ENCODE measurements at regions not wholly inside any gene's neighbourhood (a gene's known extent, or its start where the extent isn't known, plus 50 kb on each side); places are given as distances from the start of the nearest gene placed in this dataset.

DNA sequence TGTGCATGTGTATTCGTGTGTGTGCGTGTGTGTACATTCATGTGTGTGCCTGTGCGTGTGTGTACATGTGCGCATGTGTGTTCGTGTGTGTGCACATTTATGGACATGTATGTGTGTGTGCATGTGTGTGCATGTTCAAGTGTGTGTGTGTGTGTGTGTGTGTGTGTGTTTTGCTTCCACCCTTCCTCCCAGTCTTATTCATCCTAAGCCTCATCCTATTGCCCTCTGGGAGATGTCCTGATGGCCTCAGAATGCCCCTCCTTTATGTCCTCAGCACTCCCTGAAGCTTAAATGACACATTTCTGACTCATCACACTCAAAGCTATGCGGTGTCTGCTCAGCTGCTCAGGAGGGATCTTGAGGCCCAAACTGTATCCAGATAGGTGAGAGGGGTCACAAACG lies 76.6 kb upstream of the CCDC167 start:
- intact Hi-C loops (cut with micrococcal nuclease) = no loop called here
- DNase-seq (peak; percentile 88), ATAC-seq (ENCODE audit: low read depth) (peak; percentile 94)
- TF ChIP-seq FOS (IDR thresholded peaks at IDR 0.05; ENCODE audit: low read depth, low read length) = peak; percentile 41; the same call in 1 of the 2 replicates
- no peak for TF ChIP-seq BHLHE40 (IDR thresholded peaks at IDR 0.05; ENCODE audit: low read depth, low read length)
- Histone ChIP-seq H3K36me3 (ENCODE audit: control insufficient read depth, insufficient read depth, low read length) (no peaks in the 10 kb centered on the region), H3K56ac (ENCODE audit: extremely low read depth, insufficient read depth, low read length) (no peak overlapping the region), H3K14ac (replicated peaks; ENCODE audit: low read depth, low read length) (peak overlapping the region; percentile 84; the same call in 1 of the 2 replicates), H3K4me1 (ENCODE audit: control insufficient read depth, insufficient read depth, low read length) (peaks cover 7% of the 10 kb centered on the region), H4K20me1 (ENCODE audit: insufficient read depth, low read length) (no peaks in the 10 kb centered on the region), H3K9ac (ENCODE audit: low read depth, low read length) (no peak overlapping the region), H3K9me1 (ENCODE audit: insufficient read depth, low read length) (peaks cover 6% of the 10 kb centered on the region), H4K8ac (ENCODE audit: low read depth in 2 of 2, low read length in 2 of 2) (peak overlapping the region in 1 of 2 experiments; percentile 65; a peak in 2 of 4 replicates), H3K4ac (ENCODE audit: low read depth, low read length) (peak overlapping the region; percentile 77), H3K4me3 (ENCODE audit: insufficient read depth, low read depth, low read length) (no peak overlapping the region), H2AK5ac (ENCODE audit: low read depth, low read length) (peak overlapping the region; percentile 94), H4K91ac (ENCODE audit: insufficient read depth, low read depth, low read length) (no peak overlapping the region; the same call in 1 of the 2 replicates), H4K5ac (ENCODE audit: low read depth, low read length) (no peak overlapping the region), H2BK120ac (ENCODE audit: low read depth, low read length) (peak overlapping the region; percentile 57; the same call in 1 of the 2 replicates), H3K23ac (ENCODE audit: low read depth, low read length) (peak overlapping the region; percentile 85), H3K4me2 (ENCODE audit: low read depth, low read length) (no peak overlapping the region), H2AFZ (replicated peaks; ENCODE audit: low read length, poor library complexity) (peak overlapping the region; percentile 66), H3K18ac (ENCODE audit: low read depth, low read length) (no peak overlapping the region), H3K9me3 (ENCODE audit: control insufficient read depth, insufficient read depth, low read length) (no peaks in the 10 kb centered on the region), H2AK9ac (replicated peaks; ENCODE audit: low read depth, low read length, poor library complexity) (peak overlapping the region; percentile 75), H2BK15ac (ENCODE audit: low read depth, low read length) (peak overlapping the region; percentile 35; the same call in 1 of the 3 replicates), H3K27ac (ENCODE audit: insufficient read depth, low read length) (no peak overlapping the region), H3K27me3 (ENCODE audit: control insufficient read depth, insufficient read depth, low read length) (peaks cover 4% of the 10 kb centered on the region), H2BK5ac (ENCODE audit: low read depth, low read length, poor library complexity, severe bottlenecking) (peak overlapping the region; percentile 41), H2BK20ac (ENCODE audit: low read depth, low read length) (0 out of 2 replicates have a peak overlapping the region, but pooled peaks have one; percentile 85), H3K79me1 (ENCODE audit: low read depth in 1 of 2, low read length in 2 of 2) (peaks cover 0 to 3% of the 10 kb centered on the region in 2 experiments; a peak in 1 of 4 replicates)
- dilution Hi-C loops (cut with HindIII; ENCODE audit: low sequenced_read_pairs, unreplicated experiment) = no loop called here
- no TSS peak for BruUV-seq (replicated peaks)
- ChIA-PET POLR2A (ENCODE audit: unreplicated experiment) (no interaction called here), CTCF (interaction anchor here (1.2 kb wide), 1 partner anchor 11 kb away, joined by 4 read pairs; no protein-coding TSS in a partner anchor)
- in situ Hi-C loops (cut with MboI; ENCODE audit: low sequenced_read_pairs) = no loop called here
- WGBS, 2 experiments (ENCODE audit: extremely low coverage in 2 of 2, insufficient read length in 1 of 2) = 50% methylated on average over 2 of the region's 7 CpGs; no CpG with 5 or more reads in 1 of the 2 experiments
